GM19023 (cell line): ENCODE measurements at regions not wholly inside any gene's neighbourhood (a gene's known extent, or its start where the extent isn't known, plus 50 kb on each side); places are given as distances from the start of the nearest gene placed in this dataset.
"Not testable (repeated sequence)": the region's sequence is repeated elsewhere in the genome, so short reads cannot be mapped to it uniquely, and the experiment has no call there.

Experiments used
- ATAC-seq: cut with Tn5 transposase; IDR thresholded peaks from one replicate; pipeline ENCODE4 v1.9.1; 2021; ENCODE audit warnings: mild to moderate bottlenecking, moderate library complexity; ENCODE audit not compliant: unreplicated experiment

DNA sequence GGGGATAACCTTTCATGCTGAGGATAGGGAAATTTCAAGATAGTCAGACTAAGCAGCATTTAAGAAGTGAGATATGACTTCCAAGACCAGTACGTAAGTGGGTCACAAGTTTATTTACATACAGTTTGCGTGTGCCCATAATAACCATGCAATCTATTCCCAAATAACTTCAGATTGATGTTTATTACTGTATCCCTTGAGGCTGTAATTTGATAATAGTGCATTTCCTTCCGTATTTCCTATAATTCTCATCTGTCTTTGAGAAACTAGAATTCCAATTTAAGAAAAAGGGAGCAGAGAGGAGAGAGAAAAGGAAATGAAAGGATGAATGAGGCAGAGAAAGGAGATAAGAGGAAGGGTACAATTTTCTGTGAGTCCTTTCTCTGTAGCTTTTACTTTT, 1073.1 kb downstream of the EPHA3 start:
- ATAC-seq = no peak

GRCh38 chr3:90182291-90182976, 1075.0 kb downstream of the EPHA3 start:
- ATAC-seq = peak; percentile 90

DNA sequence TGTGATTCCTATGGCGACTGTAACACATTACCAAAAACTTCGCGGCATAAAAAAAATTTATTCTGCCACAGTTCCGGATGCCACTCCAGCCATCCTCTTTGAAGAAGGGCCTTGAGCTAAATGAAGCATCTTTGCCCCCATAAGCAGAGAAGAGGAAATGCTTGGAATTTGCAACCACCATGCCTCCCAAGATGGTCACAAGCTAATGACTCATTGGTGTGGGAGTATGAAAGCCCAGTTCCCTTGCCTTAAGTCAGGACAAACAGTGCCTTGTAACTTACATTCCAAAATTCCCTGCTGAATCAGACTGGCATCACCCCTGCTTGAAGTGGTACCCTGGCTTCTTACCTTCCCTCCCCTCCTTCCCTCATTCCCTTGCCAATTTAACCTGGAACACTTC, 1077.4 kb downstream of the EPHA3 start:
- ATAC-seq = no peak

DNA sequence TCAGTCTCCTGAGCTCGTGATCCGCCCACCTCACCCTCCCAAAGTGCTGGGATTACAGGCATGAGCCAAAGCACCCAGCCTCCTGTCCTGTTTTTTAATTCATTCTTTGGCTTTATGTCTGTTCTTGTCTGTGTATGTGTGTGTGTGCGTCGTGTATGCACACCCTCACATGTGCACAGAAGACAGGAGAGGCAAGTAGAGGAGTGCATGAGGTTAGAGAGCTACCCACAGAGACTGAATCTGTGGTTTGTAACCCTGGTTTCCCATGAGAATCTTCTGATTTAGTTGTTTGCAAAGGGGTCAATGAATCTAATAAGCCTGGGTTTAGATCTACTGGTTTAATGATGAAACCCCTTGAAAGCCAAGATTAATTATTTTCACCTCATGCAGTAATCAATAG, 1090.0 kb downstream of the EPHA3 start:
- ATAC-seq = not testable (repeated sequence)

GRCh38 chr3:90202931-90203330, 1095.5 kb downstream of the EPHA3 start:
- not testable (repeated sequence) for ATAC-seq

- ATAC-seq = not testable (repeated sequence)
Observed at GRCh38 chr3:90206482-90206881, 1099.1 kb downstream of the EPHA3 start.

DNA sequence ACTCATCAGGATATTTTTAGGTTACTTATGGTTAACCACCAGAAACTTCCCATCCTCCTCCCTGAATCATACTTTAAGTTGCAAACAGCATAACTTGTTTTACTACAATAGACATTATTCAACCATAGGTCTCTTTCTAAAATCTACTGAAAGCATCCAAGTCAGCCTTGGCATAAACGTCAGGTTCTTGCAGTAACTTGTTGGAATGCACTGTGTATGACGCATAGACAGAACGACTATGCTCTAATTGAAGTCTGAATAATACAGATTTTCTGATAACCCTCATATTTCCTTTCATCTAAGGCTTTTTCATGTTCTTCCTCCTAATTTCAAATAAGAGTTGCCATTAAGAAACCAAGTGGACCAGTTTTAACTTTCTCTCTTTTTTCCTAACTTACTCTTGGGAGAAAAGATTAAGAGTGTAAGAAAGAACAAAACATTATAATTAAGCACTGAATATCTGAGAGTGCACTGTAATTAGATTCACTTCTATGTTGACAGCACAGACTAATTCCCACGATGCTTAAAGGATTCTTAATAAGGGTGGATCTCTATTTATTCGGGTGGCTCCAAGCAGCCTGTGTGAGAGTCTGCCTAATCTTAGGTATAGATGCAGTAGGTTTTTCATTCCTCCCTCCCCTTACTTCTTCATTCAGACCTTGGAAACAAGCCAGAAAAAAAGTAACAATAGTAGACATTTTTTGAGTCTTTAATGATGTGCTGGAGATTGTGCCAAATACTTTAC, 1100.1 kb downstream of the EPHA3 start:
- not testable (repeated sequence) for ATAC-seq

DNA sequence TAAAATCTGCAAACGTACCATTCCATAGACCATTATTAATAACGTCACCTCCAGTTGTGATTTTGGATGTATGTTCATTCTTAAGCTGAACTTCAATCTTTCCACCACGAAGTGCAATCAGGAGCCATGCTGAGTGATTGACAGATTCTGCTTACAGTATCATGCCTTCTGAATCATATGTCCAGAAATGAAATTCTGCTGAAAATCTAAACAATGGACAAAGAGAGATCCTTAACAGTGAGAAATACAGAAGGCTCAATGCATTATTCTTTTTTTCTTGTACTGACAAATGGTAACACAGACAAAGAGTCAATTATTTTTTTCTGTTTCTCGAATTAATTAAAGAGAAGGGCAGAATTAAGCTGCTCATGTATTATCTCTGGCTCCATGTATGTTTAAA, 1114.5 kb downstream of the EPHA3 start:
- no peak for ATAC-seq

DNA sequence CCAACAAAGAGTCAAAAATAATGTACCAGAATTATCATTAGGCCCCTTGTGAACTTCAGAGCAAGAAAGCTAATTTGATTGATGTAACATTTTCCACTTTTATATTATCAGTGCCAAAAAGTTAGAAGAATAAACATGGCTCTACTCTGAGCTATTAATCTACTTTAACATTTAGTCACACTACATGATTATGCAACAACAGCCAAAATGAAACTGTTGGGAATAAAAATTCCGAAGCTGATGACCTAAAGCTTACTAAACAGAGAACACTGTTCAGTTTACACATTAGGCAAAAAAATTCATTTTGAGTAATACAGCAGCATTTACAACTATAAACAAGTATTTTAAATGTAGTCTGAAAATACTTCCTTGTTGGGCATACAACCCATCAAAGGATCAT, 1134.1 kb downstream of the EPHA3 start:
- no peak for ATAC-seq

- ATAC-seq = no peak
Observed at GRCh38 chr3:90253131-90253530, 1145.7 kb downstream of the EPHA3 start.

- no peak for ATAC-seq
Observed at GRCh38 chr3:90261481-90262433, 1154.3 kb downstream of the EPHA3 start.
